ENCODE measurements at regions not wholly inside any gene's neighbourhood (a gene's known extent, or its start where the extent isn't known, plus 50 kb on each side); places are given as distances from the start of the nearest gene placed in this dataset.

- TF ChIP-seq POLR2A (IDR thresholded peaks at IDR 0.05) (no peak), CTCF (IDR thresholded peaks at IDR 0.05) (no peak)
Observed at GRCh38 chr2:59295524-59296162, 1054.5 kb upstream of the FANCL start.

All from Peyer's patch (tissue), 4 donors.